Esophagus squamous epithelium (tissue), 5 donors: ENCODE measurements at regions not wholly inside any gene's neighbourhood (a gene's known extent, or its start where the extent isn't known, plus 50 kb on each side); places are given as distances from the start of the nearest gene placed in this dataset.

Experiments used
- DNase-seq: peaks from one replicate; lab custom pipeline; 2025; lab: John Stamatoyannopoulos, UW
- H3K27ac ChIP-seq, 4 donors: fragments of 200-600 bp; sonication (generic); one replicate each; pipeline ENCODE4 v1.5.1; 2016 to 2019; ENCODE audit warnings: mild to moderate bottlenecking in 1 of 4
- H3K27me3 ChIP-seq, 4 donors: fragments of 200-600 bp; sonication (generic); 1 replicate in 3 of 4; 2 replicates in 1 of 4; pipeline versions ENCODE4 v1.5.1 to v1.6.0; 2017 to 2021; ENCODE audit warnings: antibody characterized with exemption in 1 of 4
- H3K36me3 ChIP-seq, 3 donors: fragments of 200-600 bp; sonication (generic); one replicate each; pipeline ENCODE4 v1.5.1; 2016 to 2019
- H3K4me1 ChIP-seq, 3 donors: fragments of 200-600 bp; sonication (generic); one replicate each; pipeline ENCODE4 v1.5.1; 2017 to 2019
- H3K4me3 ChIP-seq, 4 donors: fragments of 200-600 bp; sonication (generic); 1 replicate in 3 of 4; 2 replicates in 1 of 4; pipeline ENCODE4 v1.5.1; 2016 to 2019; ENCODE audit warnings: mild to moderate bottlenecking in 2 of 4, moderate library complexity in 1 of 4
- H3K9me3 ChIP-seq, 3 donors: fragments of 200-600 bp; sonication (generic); one replicate each; pipeline ENCODE4 v1.5.1; 2016 to 2019
- CTCF ChIP-seq, 6 experiments: fragments of 450-650 bp in 4 of 6; fragments of 200-600 bp in 2 of 6; sonication (generic) in 2 of 6; IDR thresholded peaks; one replicate each; pipeline ENCODE4 v1.5.1; 2016 to 2019; ENCODE audit warnings: antibody characterized with exemption in 6 of 6, mild to moderate bottlenecking in 4 of 6, moderate library complexity in 4 of 6
- POLR2A ChIP-seq, 4 donors: fragments of 450-650 bp; IDR thresholded peaks; one replicate each; pipeline ENCODE4 v1.6.1; 2017; ENCODE audit warnings: antibody characterized with exemption in 4 of 4, mild to moderate bottlenecking in 4 of 4, moderate library complexity in 3 of 4
- WGBS, 2 donors: methylation state at CpG; one replicate each; pipeline ENCODE4 v1.1.5; 2018; 5-methylcytosine and 5-hydroxymethylcytosine counted together
- intact Hi-C: fragments of 100-400 bp; cut with DNase I; formaldehyde crosslinking; loops from one replicate; pipeline ENCODE4 v1.15.0; 2022
- donor health status: DM: yes; HTN: yes; CAD: no.

GRCh38 chr5:52693836-52694235 lies 93.9 kb upstream of the ITGA1 start:
- Histone ChIP-seq H3K27me3 (no peaks in the 10 kb centered on the region), H3K9me3 (no peaks in the 10 kb centered on the region), H3K36me3 (no peaks in the 10 kb centered on the region), H3K27ac (no peak overlapping the region), H3K4me1 (peaks cover 0 to 5% (median 3%) of the 10 kb centered on the region in 3 donors), H3K4me3 (no peak overlapping the region)
- no peak for TF ChIP-seq CTCF (IDR thresholded peaks at IDR 0.05)
- TF ChIP-seq POLR2A (IDR thresholded peaks at IDR 0.05), result no peak
- no peak for DNase-seq
- intact Hi-C loops, result no loop called here
- 71 to 78% methylated on average over 1 of the region's 1 CpG for WGBS, 2 donors

- Histone ChIP-seq H3K4me1 (peaks cover 0 to 5% (median 3%) of the 10 kb centered on the region in 3 donors), H3K36me3 (no peaks in the 10 kb centered on the region), H3K4me3 (no peak overlapping the region), H3K27me3 (no peaks in the 10 kb centered on the region), H3K27ac (no peak overlapping the region), H3K9me3 (no peaks in the 10 kb centered on the region)
- TF ChIP-seq POLR2A (IDR thresholded peaks at IDR 0.05) (no peak), CTCF (IDR thresholded peaks at IDR 0.05) (no peak)
- intact Hi-C loops, result no loop called here
- WGBS, 2 donors, result 67 to 69% methylated on average over 3 of the region's 3 CpGs
- DNase-seq, result no peak
Observed at GRCh38 chr5:52694648-52695047, 93.1 kb upstream of the ITGA1 start.

- WGBS, 2 donors, result 54 to 67% methylated on average over 2 of the region's 2 CpGs
- Histone ChIP-seq H3K36me3 (no peaks in the 10 kb centered on the region), H3K27me3 (no peaks in the 10 kb centered on the region), H3K4me3 (no peak overlapping the region), H3K9me3 (no peaks in the 10 kb centered on the region), H3K4me1 (no peaks in the 10 kb centered on the region), H3K27ac (no peak overlapping the region)
- DNase-seq, result no peak
- no peak for TF ChIP-seq POLR2A (IDR thresholded peaks at IDR 0.05)
- no peak for TF ChIP-seq CTCF (IDR thresholded peaks at IDR 0.05)
- intact Hi-C loops, result no loop called here
Observed at GRCh38 chr5:52702877-52703276, 84.8 kb upstream of the ITGA1 start.

GRCh38 chr5:52703321-52703720 lies 84.4 kb upstream of the ITGA1 start:
- intact Hi-C loops, result no loop called here
- H3K9me3 ChIP-seq, result no peaks in the 10 kb centered on the region
- no peak for TF ChIP-seq POLR2A (IDR thresholded peaks at IDR 0.05)
- no peak for TF ChIP-seq CTCF (IDR thresholded peaks at IDR 0.05)
- no peak for DNase-seq
- no peaks in the 10 kb centered on the region for H3K36me3 ChIP-seq
- H3K27ac ChIP-seq, result no peak overlapping the region
- no peak overlapping the region for H3K4me3 ChIP-seq
- no peaks in the 10 kb centered on the region for H3K27me3 ChIP-seq
- peaks cover 0 to 2% (median 0%) of the 10 kb centered on the region in 3 donors for H3K4me1 ChIP-seq

- Histone ChIP-seq H3K27me3 (no peaks in the 10 kb centered on the region), H3K4me3 (no peak overlapping the region), H3K9me3 (no peaks in the 10 kb centered on the region), H3K4me1 (peaks cover 0 to 20% (median 0%) of the 10 kb centered on the region in 3 donors), H3K27ac (no peak overlapping the region), H3K36me3 (no peaks in the 10 kb centered on the region)
- intact Hi-C loops, result no loop called here
- no peak for DNase-seq
- TF ChIP-seq CTCF (IDR thresholded peaks at IDR 0.05) (no peak), POLR2A (IDR thresholded peaks at IDR 0.05) (no peak)
Observed at GRCh38 chr5:52705720-52706119, 82.0 kb upstream of the ITGA1 start.
